HCT116 (cell line): ENCODE measurements at regions not wholly inside any gene's neighbourhood (a gene's known extent, or its start where the extent isn't known, plus 50 kb on each side); places are given as distances from the start of the nearest gene placed in this dataset.

ENCODE experiments used
- ATAC-seq: fragments of 200-7000 bp; cut with Tn5 transposase; 2 replicates; pipeline ENCODE4 v1.9.1; 2020; ENCODE audit warnings: mild to moderate bottlenecking, moderate library complexity
- BruUV-seq: library from RNA; stranded (reverse); fragments of 400-500 nt; replicated peaks from 2 replicates; lab custom pipeline; 2021; lab: Mats Ljungman, UMichigan
- CTCF ChIA-PET: fragments of 300-600 bp; sonication (Branson Sonifier 250); formaldehyde crosslinking; loops from one replicate; lab custom pipeline; 2021; ENCODE audit warnings: antibody characterized with exemption; lab: Charles Lee
- POLR2A ChIA-PET: fragments of 300-600, 350-600 bp; sonication (Branson Sonifier 250); formaldehyde crosslinking; loops from one replicate; lab custom pipeline; 2021; ENCODE audit warnings: antibody characterized with exemption; lab: Charles Lee
- RAD21 ChIA-PET, 2 experiments: fragments of 300-600 bp; sonication (Branson Sonifier 250); formaldehyde crosslinking; loops; one replicate each; lab custom pipeline; 2023; ENCODE audit warnings: low total read pairs in 2 of 2; ENCODE audit not compliant: uncharacterized antibody in 2 of 2, unreplicated experiment in 2 of 2, low non-redundant PET in 1 of 2; lab: Charles Lee
- DNase-seq: peaks from one replicate; pipeline ENCODE4 v3.0.0-alpha.2; 2010; ENCODE audit warnings: low read depth, low spot score
- H2AFZ ChIP-seq: fragments of 200-600 bp; shearing (Covaris generic), sonication (generic); 2 replicates; pipeline ENCODE4 v1.6.1; 2017; ENCODE audit warnings: low read depth, mixed run types, mixed read lengths, antibody characterized with exemption, low read length; ENCODE audit not compliant: poor library complexity, severe bottlenecking
- H3K27ac ChIP-seq: 2 replicates; pipeline ENCODE4 v1.5.1; 2012; ENCODE audit warnings: low read depth, low read length
- H3K27me3 ChIP-seq: fragments of 200-600 bp; sonication (generic); 2 replicates; pipeline ENCODE4 v1.6.1; 2016; ENCODE audit warnings: mixed run types, low read length, mixed read lengths; ENCODE audit not compliant: insufficient read depth
- H3K36me3 ChIP-seq, 2 experiments: fragments of 200-500 bp in 1 of 2; fragments of 200-600 bp in 1 of 2; sonication (Bioruptor generic) in 1 of 2; sonication (generic) in 1 of 2; 2 replicates each; pipeline versions ENCODE4 v1.5.1 to v1.6.1; 2014 to 2016; ENCODE audit warnings: low read length in 2 of 2, inconsistent platforms in 1 of 2, mixed read lengths in 1 of 2, mixed run types in 1 of 2; ENCODE audit not compliant: insufficient read depth in 2 of 2, control insufficient read depth in 1 of 2
- H3K4me1 ChIP-seq, 2 experiments: fragments of 200-600 bp in 1 of 2; sonication (generic) in 1 of 2; 2 replicates each; pipeline versions ENCODE4 v1.5.1 to v1.6.1; 2012 to 2017; ENCODE audit warnings: low read length in 2 of 2, inconsistent platforms in 1 of 2, mild to moderate bottlenecking in 1 of 2, mixed read lengths in 1 of 2, mixed run types in 1 of 2, moderate library complexity in 1 of 2; ENCODE audit not compliant: insufficient read depth in 2 of 2, control insufficient read depth in 1 of 2
- H3K4me2 ChIP-seq: fragments of 200-600 bp; sonication (generic); 2 replicates; pipeline ENCODE4 v1.6.1; 2017; ENCODE audit warnings: mixed run types, low read length, mixed read lengths
- H3K4me3 ChIP-seq, 2 experiments: fragments of 200-600 bp in 1 of 2; sonication (generic) in 1 of 2; replicated peaks in 1 of 2; 2 replicates each; pipeline ENCODE4 v1.5.1; 2011 to 2016; ENCODE audit warnings: low read length in 2 of 2, control low read depth in 1 of 2, low read depth in 1 of 2, mild to moderate bottlenecking in 1 of 2, mixed read lengths in 1 of 2, mixed run types in 1 of 2
- H3K79me2 ChIP-seq: fragments of 200-600 bp; sonication (generic); 2 replicates; pipeline ENCODE4 v1.6.1; 2017; ENCODE audit warnings: mild to moderate bottlenecking, mixed run types, low read length, moderate library complexity, mixed read lengths; ENCODE audit not compliant: insufficient read depth
- H3K9ac ChIP-seq: fragments of 200-600 bp; sonication (generic); 2 replicates; pipeline ENCODE4 v1.6.1; 2016; ENCODE audit warnings: low read length, mixed read lengths
- H3K9me2 ChIP-seq: fragments of 200-600 bp; sonication (generic), shearing (Covaris generic); 2 replicates; pipeline ENCODE4 v1.6.1; 2017; ENCODE audit warnings: mixed run types, mild to moderate bottlenecking, moderate library complexity; ENCODE audit not compliant: insufficient read depth
- H3K9me3 ChIP-seq, 2 experiments: fragments of 200-500 bp in 1 of 2; fragments of 200-600 bp in 1 of 2; sonication (Bioruptor generic) in 1 of 2; sonication (generic) in 1 of 2; 2 replicates each; pipeline ENCODE4 v1.6.1; 2014 to 2017; ENCODE audit warnings: low read length in 2 of 2, mixed read lengths in 2 of 2, inconsistent platforms in 1 of 2, low read depth in 1 of 2, mild to moderate bottlenecking in 1 of 2, mixed run types in 1 of 2, moderate library complexity in 1 of 2; ENCODE audit not compliant: control insufficient read depth in 1 of 2, insufficient read depth in 1 of 2
- H4K20me1 ChIP-seq: fragments of 200-600 bp; sonication (generic), shearing (Covaris generic); 2 replicates; pipeline ENCODE4 v1.6.1; 2017; ENCODE audit warnings: mixed run types, mild to moderate bottlenecking, moderate library complexity; ENCODE audit not compliant: insufficient read depth
- ATF3 ChIP-seq: IDR thresholded peaks from 2 replicates; pipeline ENCODE4 v1.6.1; 2012
- CBX3 ChIP-seq: IDR thresholded peaks from 2 replicates; pipeline ENCODE4 v1.6.1; 2012; ENCODE audit warnings: low read depth
- EGR1 ChIP-seq: IDR thresholded peaks from 2 replicates; pipeline ENCODE4 v1.6.1; 2012; ENCODE audit warnings: low read depth
- ELF1 ChIP-seq: IDR thresholded peaks from 2 replicates; pipeline ENCODE4 v1.6.1; 2012; ENCODE audit warnings: low read depth, borderline replicate concordance
- EZH2 ChIP-seq: fragments of 200-600 bp; sonication (generic); IDR thresholded peaks from 2 replicates; pipeline ENCODE4 v1.6.1; 2017; ENCODE audit warnings: antibody characterized with exemption, mixed run types
- EZH2phosphoT487 ChIP-seq: fragments of 200-600 bp; IDR thresholded peaks from 2 replicates; pipeline ENCODE4 v1.6.1; 2018; ENCODE audit warnings: antibody characterized with exemption, borderline replicate concordance
- FOSL1 ChIP-seq: IDR thresholded peaks from 2 replicates; pipeline ENCODE4 v1.6.1; 2012; ENCODE audit warnings: low read depth
- JUND ChIP-seq: IDR thresholded peaks from 2 replicates; pipeline ENCODE4 v1.6.1; 2012
- RAD21 ChIP-seq: IDR thresholded peaks from 2 replicates; pipeline ENCODE4 v1.6.1; 2012; ENCODE audit warnings: low read depth, mild to moderate bottlenecking
- SIN3A ChIP-seq: IDR thresholded peaks from 2 replicates; pipeline ENCODE4 v1.6.1; 2012; ENCODE audit warnings: low read depth
- SP1 ChIP-seq: IDR thresholded peaks from 2 replicates; pipeline ENCODE4 v1.6.1; 2012; ENCODE audit warnings: low read depth
- SRF ChIP-seq: IDR thresholded peaks from 2 replicates; pipeline ENCODE4 v1.6.1; 2012; ENCODE audit warnings: low read depth
- TCF7L2 ChIP-seq: IDR thresholded peaks from 2 replicates; pipeline ENCODE4 v1.7.0; 2011; ENCODE audit warnings: borderline replicate concordance, inconsistent platforms; ENCODE audit not compliant: insufficient read depth, insufficient read length; ENCODE audit errors: extremely low read depth
- YY1 ChIP-seq: IDR thresholded peaks from 2 replicates; pipeline ENCODE4 v1.6.1; 2011; ENCODE audit warnings: low read length, low read depth, moderate library complexity, mild to moderate bottlenecking; ENCODE audit not compliant: insufficient replicate concordance; ENCODE audit errors: extremely low read depth
- ZFX ChIP-seq: fragments of 450-650 bp; IDR thresholded peaks from 2 replicates; pipeline ENCODE4 v1.6.1; 2017
- ZNF274 ChIP-seq: fragments of 200-500 bp; sonication (Bioruptor generic); IDR thresholded peaks from 2 replicates; pipeline ENCODE4 v1.6.1; 2014; ENCODE audit warnings: mild to moderate bottlenecking, low read depth, low read length, inconsistent platforms
- intact Hi-C: fragments of 100-400 bp; cut with micrococcal nuclease; formaldehyde crosslinking; loops from 2 replicates; pipeline ENCODE4 v1.10.0; 2022
- TF ChIP-seq, protein P1 (sequence below): IDR thresholded peaks from 2 replicates; pipeline ENCODE4 v1.6.1; 2012
- TF ChIP-seq, protein P2 (sequence below), 3 experiments: fragments of 200-600 bp in 1 of 3; sonication (generic) in 1 of 3; IDR thresholded peaks in 2 of 3; conservative IDR thresholded peaks in 1 of 3; 2 replicates each; pipeline ENCODE4 v1.5.1; 2012 to 2017; ENCODE audit warnings: low read depth in 2 of 3, low read length in 2 of 3, antibody characterized with exemption in 1 of 3, borderline replicate concordance in 1 of 3, control low read depth in 1 of 3, mild to moderate bottlenecking in 1 of 3, mixed read lengths in 1 of 3, mixed run types in 1 of 3, moderate library complexity in 1 of 3; ENCODE audit not compliant: insufficient read depth in 1 of 3

GRCh38 chr14:83611906-83612390 is 1918.0 kb upstream of the FLRT2 start:
- DNase-seq (no peak), ATAC-seq (no peak)
- intact Hi-C loops: no loop called here
- no peak overlapping the region for H3K4me3 ChIP-seq
- no peaks in the 10 kb centered on the region for H3K9me2 ChIP-seq
- TF ChIP-seq YY1: no peak
- TF ChIP-seq ZFX: no peak
- no peak for TF ChIP-seq TCF7L2
- no peak for TF ChIP-seq EZH2
- no peak for TF ChIP-seq ELF1
- no peak for TF ChIP-seq RAD21
- TF ChIP-seq ZNF274: no peak
- no peak for TF ChIP-seq EZH2phosphoT487
- TF ChIP-seq, protein P1, sequence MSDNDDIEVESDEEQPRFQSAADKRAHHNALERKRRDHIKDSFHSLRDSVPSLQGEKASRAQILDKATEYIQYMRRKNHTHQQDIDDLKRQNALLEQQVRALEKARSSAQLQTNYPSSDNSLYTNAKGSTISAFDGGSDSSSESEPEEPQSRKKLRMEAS: no peak
- TF ChIP-seq SRF: no peak
- TF ChIP-seq ATF3: no peak
- POLR2A ChIA-PET: no interaction called here
- H4K20me1 ChIP-seq: no peaks in the 10 kb centered on the region
- no peak overlapping the region for H3K4me2 ChIP-seq
- BruUV-seq: no TSS peak
- H3K27me3 ChIP-seq: no peaks in the 10 kb centered on the region
- H3K4me1 ChIP-seq: no peaks in the 10 kb centered on the region
- peaks cover 7 to 24% of the 10 kb centered on the region in 2 experiments; a peak in 3 of 4 replicates for H3K9me3 ChIP-seq
- no peaks in the 10 kb centered on the region for H3K79me2 ChIP-seq
- RAD21 ChIA-PET: no interaction called here
- H3K27ac ChIP-seq: no peak overlapping the region
- CTCF ChIA-PET: no interaction called here
- H3K36me3 ChIP-seq: no peaks in the 10 kb centered on the region
- no peak overlapping the region for H3K9ac ChIP-seq
- no peak overlapping the region for H2AFZ ChIP-seq

- no peak overlapping the region for H3K27ac ChIP-seq
- no peaks in the 10 kb centered on the region for H3K9me2 ChIP-seq
- BruUV-seq: no TSS peak
- H3K36me3 ChIP-seq: no peaks in the 10 kb centered on the region
- ChIA-PET POLR2A (no interaction called here), RAD21 (no interaction called here), CTCF (no interaction called here)
- ATAC-seq (no peak), DNase-seq (no peak)
- H3K9me3 ChIP-seq: peaks cover 7 to 28% of the 10 kb centered on the region in 2 experiments; a peak in 2 of 4 replicates
- no peaks in the 10 kb centered on the region for H3K27me3 ChIP-seq
- no peaks in the 10 kb centered on the region for H4K20me1 ChIP-seq
- intact Hi-C loops: no loop called here
- H3K79me2 ChIP-seq: no peaks in the 10 kb centered on the region
- no peaks in the 10 kb centered on the region for H3K4me1 ChIP-seq
- H3K4me2 ChIP-seq: no peak overlapping the region
- H3K9ac ChIP-seq: no peak overlapping the region
- TF ChIP-seq SP1 (no peak), ZNF274 (no peak), JUND (no peak), ATF3 (no peak), FOSL1 (no peak), EZH2phosphoT487 (no peak), ZFX (no peak), EGR1 (no peak), ELF1 (no peak), CBX3 (no peak), SIN3A (no peak)
- TF ChIP-seq, protein P2, sequence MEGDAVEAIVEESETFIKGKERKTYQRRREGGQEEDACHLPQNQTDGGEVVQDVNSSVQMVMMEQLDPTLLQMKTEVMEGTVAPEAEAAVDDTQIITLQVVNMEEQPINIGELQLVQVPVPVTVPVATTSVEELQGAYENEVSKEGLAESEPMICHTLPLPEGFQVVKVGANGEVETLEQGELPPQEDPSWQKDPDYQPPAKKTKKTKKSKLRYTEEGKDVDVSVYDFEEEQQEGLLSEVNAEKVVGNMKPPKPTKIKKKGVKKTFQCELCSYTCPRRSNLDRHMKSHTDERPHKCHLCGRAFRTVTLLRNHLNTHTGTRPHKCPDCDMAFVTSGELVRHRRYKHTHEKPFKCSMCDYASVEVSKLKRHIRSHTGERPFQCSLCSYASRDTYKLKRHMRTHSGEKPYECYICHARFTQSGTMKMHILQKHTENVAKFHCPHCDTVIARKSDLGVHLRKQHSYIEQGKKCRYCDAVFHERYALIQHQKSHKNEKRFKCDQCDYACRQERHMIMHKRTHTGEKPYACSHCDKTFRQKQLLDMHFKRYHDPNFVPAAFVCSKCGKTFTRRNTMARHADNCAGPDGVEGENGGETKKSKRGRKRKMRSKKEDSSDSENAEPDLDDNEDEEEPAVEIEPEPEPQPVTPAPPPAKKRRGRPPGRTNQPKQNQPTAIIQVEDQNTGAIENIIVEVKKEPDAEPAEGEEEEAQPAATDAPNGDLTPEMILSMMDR (IDR thresholded peaks at IDR 0.05 in 2 of 3, conservative IDR thresholded peaks at IDR 0.05 in 1 of 3; ENCODE audit: borderline replicate concordance in 1 of 3, insufficient read depth in 1 of 3, low read depth in 2 of 3, low read length in 2 of 3): no peak
- H3K4me3 ChIP-seq: no peak overlapping the region
- H2AFZ ChIP-seq: no peak overlapping the region
Measured at GRCh38 chr14:83614956-83615355, 1915.0 kb upstream of the FLRT2 start.
